ENCODE measurements at regions not wholly inside any gene's neighbourhood (a gene's known extent, or its start where the extent isn't known, plus 50 kb on each side); places are given as distances from the start of the nearest gene placed in this dataset.

GRCh38 chr7:70940597-70940996 lies 191.3 kb upstream of the GALNT17 start:
- Mint-ChIP-seq H3K4me1 (ENCODE audit: unreplicated experiment) (no peaks in the 10 kb centered on the region), H3K27ac (no peak overlapping the region), H3K27me3 (peaks cover 3% of the 10 kb centered on the region), H3K4me3 (no peak overlapping the region), H3K9me3 (peaks cover 4% of the 10 kb centered on the region), H3K36me3 (no peaks in the 10 kb centered on the region)
- TF ChIP-seq, protein P1, sequence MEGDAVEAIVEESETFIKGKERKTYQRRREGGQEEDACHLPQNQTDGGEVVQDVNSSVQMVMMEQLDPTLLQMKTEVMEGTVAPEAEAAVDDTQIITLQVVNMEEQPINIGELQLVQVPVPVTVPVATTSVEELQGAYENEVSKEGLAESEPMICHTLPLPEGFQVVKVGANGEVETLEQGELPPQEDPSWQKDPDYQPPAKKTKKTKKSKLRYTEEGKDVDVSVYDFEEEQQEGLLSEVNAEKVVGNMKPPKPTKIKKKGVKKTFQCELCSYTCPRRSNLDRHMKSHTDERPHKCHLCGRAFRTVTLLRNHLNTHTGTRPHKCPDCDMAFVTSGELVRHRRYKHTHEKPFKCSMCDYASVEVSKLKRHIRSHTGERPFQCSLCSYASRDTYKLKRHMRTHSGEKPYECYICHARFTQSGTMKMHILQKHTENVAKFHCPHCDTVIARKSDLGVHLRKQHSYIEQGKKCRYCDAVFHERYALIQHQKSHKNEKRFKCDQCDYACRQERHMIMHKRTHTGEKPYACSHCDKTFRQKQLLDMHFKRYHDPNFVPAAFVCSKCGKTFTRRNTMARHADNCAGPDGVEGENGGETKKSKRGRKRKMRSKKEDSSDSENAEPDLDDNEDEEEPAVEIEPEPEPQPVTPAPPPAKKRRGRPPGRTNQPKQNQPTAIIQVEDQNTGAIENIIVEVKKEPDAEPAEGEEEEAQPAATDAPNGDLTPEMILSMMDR (conservative IDR thresholded peaks at IDR 0.05), result no peak
- DNase-seq (ENCODE audit: extremely low spot score, unreplicated experiment), result no peak

DNA sequence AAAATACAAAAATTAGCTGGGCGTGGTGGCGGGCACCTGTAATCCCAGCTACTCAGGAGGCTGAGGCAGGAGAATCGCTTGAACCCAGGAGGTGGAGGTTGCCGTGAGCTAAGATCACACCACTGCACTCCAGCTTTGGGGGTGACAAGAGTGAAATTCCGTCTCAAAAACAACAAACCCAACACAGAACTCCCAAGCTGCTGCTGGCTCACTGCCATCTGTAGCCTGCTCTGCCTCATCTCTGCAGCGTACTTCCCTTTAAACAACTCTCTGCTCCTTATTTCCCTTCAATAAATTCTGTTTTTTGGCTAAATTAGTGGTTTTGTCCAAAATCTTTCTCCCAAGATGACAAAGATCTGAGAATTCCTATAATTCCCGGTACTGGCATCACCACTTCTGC lies 189.2 kb upstream of the GALNT17 start:
- Mint-ChIP-seq H3K36me3 (no peaks in the 10 kb centered on the region), H3K27ac (no peak overlapping the region), H3K27me3 (no peaks in the 10 kb centered on the region), H3K9me3 (no peaks in the 10 kb centered on the region), H3K4me3 (no peak overlapping the region), H3K4me1 (ENCODE audit: unreplicated experiment) (no peaks in the 10 kb centered on the region)
- no peak for DNase-seq (ENCODE audit: extremely low spot score, unreplicated experiment)
- TF ChIP-seq, protein P1 (conservative IDR thresholded peaks at IDR 0.05), result no peak

- Mint-ChIP-seq H3K27me3 (no peaks in the 10 kb centered on the region), H3K4me3 (no peak overlapping the region), H3K4me1 (ENCODE audit: unreplicated experiment) (no peaks in the 10 kb centered on the region), H3K9me3 (no peaks in the 10 kb centered on the region), H3K36me3 (no peaks in the 10 kb centered on the region), H3K27ac (no peak overlapping the region)
- no peak for DNase-seq (ENCODE audit: extremely low spot score, unreplicated experiment)
- TF ChIP-seq, protein P1 (conservative IDR thresholded peaks at IDR 0.05), result no peak
Observed at GRCh38 chr7:70944516-70944915, 187.4 kb upstream of the GALNT17 start.

DNA sequence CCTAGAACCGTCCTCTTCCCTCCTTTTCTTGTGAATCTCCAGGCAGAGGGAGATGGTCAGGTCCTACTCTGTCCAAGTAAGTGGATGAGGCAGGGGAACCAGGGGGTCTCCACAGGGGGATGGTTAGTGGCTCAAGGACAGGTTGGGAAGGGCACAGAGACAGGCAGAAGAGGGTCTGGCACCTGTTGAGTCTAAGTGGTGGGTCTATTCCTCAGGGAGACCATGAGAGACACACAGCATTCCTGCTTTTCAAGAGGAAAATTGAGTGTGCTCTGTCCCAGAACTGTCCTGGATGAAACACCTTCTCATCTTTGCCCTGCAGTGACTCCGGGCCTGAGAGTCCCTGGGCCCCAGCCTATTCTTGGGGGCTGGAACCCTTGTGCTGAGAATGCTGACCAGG lies 184.8 kb upstream of the GALNT17 start:
- H3K36me3 Mint-ChIP-seq, result no peaks in the 10 kb centered on the region
- H3K27ac Mint-ChIP-seq, result no peak overlapping the region
- peak; percentile 25 for DNase-seq (ENCODE audit: extremely low spot score, unreplicated experiment)
- H3K27me3 Mint-ChIP-seq, result no peaks in the 10 kb centered on the region
- TF ChIP-seq, protein P1 (conservative IDR thresholded peaks at IDR 0.05), result no peak
- H3K4me1 Mint-ChIP-seq (ENCODE audit: unreplicated experiment), result no peaks in the 10 kb centered on the region
- H3K4me3 Mint-ChIP-seq, result no peak overlapping the region
- H3K9me3 Mint-ChIP-seq, result no peaks in the 10 kb centered on the region

GRCh38 chr7:70949862-70950261 lies 182.1 kb upstream of the GALNT17 start:
- H3K9me3 Mint-ChIP-seq, result no peaks in the 10 kb centered on the region

More at GRCh38 chr7:70949862-70950261, 182.1 kb upstream of the GALNT17 start:
- Mint-ChIP-seq H3K36me3 (no peaks in the 10 kb centered on the region), H3K27me3 (no peaks in the 10 kb centered on the region), H3K27ac (no peak overlapping the region), H3K4me3 (no peak overlapping the region), H3K4me1 (ENCODE audit: unreplicated experiment) (peaks cover 18% of the 10 kb centered on the region)
- TF ChIP-seq, protein P1 (conservative IDR thresholded peaks at IDR 0.05), result no peak
- DNase-seq (ENCODE audit: extremely low spot score, unreplicated experiment), result no peak
